CD4-positive, alpha-beta T cell treated with Interleukin-12 subunit alpha and Interleukin-12 subunit beta, for 1 hour (primary cell): ENCODE measurements at regions not wholly inside any gene's neighbourhood (a gene's known extent, or its start where the extent isn't known, plus 50 kb on each side); places are given as distances from the start of the nearest gene placed in this dataset.
"Not testable (repeated sequence)": the region's sequence is repeated elsewhere in the genome, so short reads cannot be mapped to it uniquely, and the experiment has no call there.

Experiments
- DNase-seq: peaks from one replicate; pipeline ENCODE4 v3.0.0-alpha.2; 2020

DNA sequence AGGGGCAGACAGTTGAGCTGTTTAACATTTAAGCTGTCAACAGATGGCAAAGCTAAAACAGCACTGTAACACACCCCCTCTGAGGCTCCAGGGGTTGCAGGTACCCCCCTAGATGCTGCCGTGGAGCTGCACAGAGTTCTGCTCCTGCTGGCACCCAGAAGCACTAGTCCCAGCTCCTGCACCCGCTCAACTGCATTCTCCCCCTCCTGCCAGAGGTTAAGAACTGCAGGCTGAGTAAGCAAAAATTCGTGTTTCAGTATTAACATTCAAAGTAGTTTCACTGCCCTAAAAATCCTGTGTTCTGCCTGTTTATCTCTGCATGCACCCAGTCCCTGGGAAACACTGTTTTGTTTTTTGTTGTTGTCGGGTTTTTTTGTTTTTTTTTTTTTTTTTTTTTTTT lies 790.8 kb upstream of the KCND2 start:
- no peak for DNase-seq

DNA sequence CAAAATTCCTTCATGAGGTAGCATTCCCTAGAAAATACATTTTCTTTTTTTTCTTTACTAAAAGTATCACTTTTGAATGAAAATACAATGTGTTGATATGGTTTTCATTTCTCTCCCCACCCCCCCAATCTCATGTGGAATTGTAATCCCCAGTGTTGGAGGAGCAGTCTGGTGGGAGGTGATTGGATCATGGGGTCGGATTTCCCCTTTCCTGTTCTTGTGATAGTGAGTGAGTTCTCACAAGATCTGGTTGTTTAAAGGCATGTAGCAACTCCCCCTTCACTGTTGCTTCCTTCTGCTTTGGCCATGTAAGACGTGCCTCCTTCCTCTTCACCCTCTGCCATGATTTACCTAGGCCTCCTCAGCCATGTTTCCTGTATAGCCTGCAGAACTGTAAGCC lies 790.3 kb upstream of the KCND2 start:
- DNase-seq = no peak

DNA sequence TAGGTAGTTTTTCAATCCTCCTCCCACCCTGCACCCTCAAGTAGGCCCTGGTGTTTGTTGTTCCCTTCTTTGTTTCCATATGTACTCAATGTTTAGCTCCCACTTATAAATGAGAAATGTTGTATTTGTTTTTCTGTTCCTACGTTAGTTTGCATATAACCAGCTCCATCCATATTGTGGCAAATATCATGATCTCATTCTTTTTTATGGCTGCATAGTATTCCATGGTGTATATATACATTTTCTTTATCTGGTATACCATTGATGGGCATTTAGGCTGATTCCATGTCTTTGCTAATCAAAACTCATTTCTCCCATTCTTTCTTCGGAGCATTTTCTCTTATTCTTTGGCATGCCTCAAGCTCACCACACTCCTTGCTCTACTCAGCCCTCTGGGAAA lies 789.6 kb upstream of the KCND2 start:
- no peak for DNase-seq

DNA sequence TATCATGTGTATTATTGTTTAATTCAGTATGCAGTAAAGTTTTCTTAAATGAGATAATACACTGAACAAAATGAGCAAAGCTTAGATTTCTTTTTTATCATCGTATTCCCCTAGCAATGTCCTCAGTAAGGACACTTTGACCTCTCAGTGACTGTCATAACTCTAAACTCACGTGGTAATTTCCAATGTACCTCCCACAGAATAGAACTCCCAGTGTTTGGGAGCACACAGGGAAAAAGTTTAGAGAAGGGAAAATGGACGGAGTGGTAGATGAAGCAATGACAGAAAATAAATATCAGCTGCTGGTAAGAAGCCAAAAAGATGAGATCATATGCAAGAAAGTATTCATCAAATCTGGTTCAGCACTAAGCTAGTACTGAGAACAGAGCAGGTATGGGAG lies 758.6 kb upstream of the KCND2 start:
- DNase-seq = no peak

DNA sequence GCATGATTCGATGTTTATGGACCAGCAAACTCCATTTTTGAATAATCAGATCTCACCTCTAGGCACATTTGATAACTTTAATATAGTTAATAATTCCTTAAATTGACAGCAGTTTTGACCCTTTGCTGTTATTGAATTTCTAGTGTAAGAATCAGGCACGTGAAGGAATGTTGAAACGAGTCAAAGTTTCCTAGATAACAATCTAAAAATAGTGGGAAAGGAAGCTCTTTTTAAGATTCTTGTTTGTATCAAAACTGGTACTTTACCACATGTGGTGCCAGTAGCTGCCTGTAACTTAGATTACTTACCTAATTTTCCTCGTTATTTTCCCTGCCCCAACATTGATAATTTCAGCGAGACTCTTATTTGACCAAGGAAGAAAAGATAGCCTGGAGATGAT lies 757.8 kb upstream of the KCND2 start:
- DNase-seq = no peak

DNA sequence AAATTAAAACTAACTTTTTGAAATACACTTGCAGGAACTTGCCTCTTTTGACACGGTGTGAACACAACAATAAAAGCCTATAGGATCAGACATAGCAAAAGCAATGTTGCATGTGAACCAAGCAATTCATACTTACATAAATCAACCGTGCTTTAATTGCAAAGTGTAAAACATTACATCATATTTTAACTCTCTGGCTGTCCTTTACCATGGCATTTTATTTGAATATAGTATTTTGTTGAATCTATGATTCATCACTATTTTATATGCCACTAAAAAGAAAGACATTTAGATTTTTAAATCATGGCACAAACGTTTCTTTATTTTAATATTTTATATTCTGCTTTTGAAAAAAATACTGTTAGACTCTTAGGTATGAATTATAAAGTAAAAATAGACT lies 757.0 kb upstream of the KCND2 start:
- DNase-seq = no peak

DNA sequence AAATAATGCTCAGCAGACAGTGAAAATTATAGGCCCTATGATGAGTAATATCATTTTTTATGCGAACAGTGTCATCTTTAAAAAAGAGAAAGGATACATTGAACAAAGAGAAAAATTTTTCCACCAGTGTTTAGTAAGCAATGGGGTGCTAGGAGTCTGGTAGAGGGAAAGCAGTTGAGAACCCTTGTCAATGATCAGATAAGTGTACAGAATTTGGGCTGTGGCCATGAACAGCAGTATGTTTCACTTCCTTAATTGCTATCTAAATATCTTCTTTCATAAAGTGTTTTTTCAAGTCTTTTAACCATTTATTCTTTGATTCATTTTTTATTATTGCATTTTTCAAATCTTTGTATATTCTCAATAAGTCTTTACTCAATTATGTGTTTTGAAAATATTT lies 750.7 kb upstream of the KCND2 start:
- no peak for DNase-seq

DNA sequence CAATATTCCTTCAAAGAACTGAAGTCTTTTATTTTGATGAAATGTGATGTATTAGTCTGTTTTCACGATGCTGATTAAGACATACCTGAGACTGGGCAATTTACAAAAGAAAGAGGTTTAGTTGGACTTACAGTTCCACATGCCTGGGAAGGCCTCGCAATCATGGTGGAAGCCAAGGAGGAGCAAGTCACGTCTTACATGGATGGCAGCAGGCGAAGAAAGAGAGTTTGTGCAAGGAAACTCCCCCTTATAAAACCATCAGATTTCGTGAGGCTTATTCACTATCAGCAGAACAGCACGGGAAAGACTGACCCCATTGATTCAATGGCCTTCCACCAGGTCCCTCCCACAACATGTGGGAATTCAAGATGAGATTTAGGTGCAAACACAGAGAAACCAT lies 750.3 kb upstream of the KCND2 start:
- no peak for DNase-seq

DNA sequence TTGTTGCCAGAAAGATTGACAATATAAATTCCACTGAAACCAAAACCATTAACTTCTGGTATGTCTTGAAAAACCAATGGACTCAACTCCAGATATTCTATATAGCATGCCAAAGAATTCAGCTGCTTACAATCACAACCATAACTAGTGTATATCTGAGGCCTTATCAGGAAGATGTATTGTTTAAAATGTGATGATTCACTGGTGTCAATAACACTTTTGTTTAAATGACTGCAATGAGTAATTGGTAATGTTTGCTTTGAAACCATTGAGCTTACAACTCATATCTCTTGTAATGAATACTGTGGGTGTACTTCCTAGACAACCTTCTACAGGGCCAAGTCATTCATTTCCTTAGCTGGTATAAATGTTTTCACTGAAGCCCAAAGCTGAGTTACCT lies 727.9 kb upstream of the KCND2 start:
- DNase-seq = no peak

DNA sequence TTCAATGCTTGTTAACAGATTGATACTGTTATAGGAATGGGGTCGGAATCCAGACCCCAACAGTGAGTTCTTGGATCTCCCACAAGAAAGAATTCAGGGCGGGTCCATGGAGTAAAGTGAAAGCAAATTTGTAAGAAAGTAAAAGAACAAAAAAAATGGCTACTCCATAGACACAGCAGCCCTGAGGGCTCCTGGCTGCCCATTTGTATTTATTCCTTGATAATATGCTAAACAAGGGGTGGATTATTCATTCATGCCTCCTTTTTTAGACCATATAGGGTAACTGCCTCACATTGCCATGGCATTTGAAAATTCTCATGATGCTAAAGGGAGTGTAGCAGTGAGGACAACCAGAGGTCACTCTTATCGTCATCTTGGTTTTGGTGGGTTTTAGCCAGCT lies 717.2 kb upstream of the KCND2 start:
- DNase-seq = no peak

DNA sequence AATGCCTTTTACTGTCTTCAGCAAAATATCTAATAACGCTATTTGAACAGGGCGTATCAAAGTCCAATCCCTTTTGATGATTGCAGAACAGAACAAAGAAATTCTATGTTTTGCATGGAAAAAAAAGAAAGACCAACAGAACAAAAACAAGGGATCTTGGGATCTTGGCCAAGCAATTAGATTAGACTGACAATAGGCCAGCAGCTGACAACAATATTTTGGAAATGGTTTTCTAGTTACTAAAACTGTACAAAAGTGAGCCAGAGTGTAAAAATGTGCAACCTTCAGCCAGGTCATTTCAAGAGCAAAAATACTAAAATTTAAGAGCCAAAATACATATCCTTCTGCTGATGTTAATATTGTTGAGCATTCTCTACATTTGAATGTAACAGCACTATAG lies 716.5 kb upstream of the KCND2 start:
- no peak for DNase-seq

DNA sequence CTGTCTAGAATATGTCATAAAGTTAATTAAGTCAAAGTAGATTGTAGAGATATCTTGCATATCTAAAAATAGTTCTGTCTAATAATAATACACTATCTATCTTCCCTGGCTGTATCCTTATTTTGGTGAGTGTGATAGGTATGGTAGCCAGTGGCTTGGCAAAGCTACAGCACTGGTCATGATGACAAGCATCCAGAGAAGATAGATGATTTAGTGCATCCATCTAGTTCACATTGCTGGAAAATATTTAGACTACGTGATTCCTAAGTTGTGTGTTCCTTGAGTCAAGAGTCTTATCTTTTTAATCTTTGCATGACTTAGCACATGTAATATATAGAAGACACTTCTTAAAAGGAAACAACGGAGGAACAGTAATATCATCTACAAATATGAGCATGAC lies 711.2 kb upstream of the KCND2 start:
- DNase-seq = no peak

DNA sequence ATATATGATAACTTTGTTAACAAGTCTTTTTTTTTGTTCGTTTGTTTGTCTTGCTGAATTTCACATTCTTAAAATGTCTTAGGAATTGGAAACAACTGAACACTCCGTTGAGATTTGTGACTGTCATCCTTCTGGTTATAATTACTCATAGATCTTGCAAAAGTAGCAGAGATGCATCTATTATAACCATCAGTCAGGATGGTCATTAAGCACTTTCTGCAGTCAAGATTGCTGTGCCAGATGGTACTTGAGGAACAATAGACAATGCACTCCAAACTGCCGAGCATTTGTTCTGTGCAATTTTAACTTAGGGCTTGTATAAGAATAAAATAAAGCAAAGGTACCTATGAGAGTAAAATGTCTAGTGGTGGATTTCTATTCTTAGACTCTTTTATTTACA lies 710.1 kb upstream of the KCND2 start:
- DNase-seq = no peak

DNA sequence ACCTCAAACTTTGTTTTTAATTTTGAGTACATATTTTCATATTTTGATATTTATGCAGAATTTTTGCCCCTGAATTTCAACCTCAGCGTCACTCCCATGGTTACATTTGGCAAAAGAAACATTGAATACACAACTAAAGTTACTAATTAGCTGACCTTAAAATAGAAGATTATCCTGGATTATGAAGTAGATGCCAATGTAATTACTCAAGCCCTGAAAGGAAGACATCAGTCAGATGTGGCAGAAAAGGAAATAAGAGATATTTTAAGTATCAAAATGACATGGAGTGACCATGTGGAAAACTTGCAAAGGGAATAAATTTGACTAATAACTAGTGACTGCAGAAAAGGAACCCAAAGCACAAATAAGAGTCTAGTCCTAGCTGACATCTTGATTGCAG lies 701.3 kb upstream of the KCND2 start:
- no peak for DNase-seq

DNA sequence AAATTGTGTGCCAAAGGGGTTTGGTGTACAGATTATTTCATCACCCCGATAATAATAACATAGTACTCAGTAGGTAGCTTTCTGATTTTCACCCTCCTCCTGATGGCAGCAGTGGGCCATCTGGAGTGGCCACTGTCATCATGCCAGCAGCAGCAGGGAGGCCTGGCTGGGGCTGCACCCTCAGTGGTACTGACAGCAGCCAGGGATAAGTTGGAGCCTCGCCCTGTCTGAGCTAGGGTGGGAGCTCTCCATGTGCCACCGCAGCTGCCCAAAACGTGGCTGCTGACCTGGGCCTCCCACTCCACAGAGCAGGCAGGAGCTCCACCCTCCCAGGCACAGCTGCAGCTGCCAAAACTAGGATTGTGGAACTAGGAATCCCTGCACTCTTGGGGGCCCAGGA lies 700.8 kb upstream of the KCND2 start:
- DNase-seq = no peak

DNA sequence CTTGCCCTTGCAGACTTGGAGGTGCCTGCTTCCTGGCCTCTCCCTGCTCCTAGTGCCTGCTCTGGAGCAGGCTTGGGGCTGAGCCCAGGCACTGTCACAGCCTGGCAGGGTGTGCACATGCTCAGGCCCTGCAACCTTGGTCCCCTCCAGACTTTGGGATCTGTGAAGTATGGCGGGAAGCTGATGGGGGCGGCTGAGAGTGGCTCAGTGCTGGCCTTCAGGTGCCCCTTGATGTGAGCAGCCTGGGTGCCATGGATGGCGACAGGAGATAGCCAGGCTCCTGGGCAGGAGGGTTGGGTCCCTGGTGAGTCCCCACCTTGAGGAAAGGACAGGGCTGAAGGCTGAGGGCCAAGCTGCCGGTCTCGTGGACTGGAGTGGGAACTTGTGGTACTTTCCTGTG lies 700.4 kb upstream of the KCND2 start:
- no peak for DNase-seq

DNA sequence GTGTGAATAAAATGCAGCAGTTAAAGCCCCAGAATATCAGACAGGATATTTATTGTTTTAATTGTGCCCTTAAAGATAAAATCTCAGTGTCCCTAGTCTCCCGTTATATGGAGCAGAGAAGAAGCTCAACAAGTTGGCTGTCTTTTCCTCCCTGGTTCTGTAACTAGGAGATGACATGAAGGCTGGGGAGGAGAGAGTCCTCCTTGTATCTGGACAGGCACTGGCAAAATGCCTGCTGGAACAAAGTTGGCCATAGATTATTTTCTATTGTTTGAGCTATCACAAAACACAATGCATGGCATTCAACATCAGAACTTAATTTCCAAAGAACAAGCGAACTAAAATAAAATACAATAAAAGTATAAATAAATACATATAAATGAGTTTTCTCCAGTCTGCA lies 694.9 kb upstream of the KCND2 start:
- DNase-seq = no peak

DNA sequence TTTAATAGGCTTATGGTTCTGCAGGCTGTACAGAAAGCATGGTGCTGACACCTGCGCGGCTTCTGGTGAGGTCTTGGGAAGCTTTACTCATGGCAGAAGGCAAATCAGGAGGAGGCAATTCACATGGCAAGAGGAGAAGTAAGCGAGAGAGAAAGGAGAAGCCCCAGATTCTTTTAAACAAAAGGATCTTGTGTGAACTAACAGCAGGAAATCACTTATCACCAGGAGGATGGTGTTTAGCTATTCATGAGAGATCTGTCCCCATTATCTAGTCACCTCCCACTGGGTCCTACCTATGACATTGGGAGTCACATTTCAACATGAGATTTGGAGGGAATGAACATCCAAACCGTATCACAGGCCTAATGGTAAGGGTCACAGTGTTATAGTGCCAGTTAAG lies 678.0 kb upstream of the KCND2 start:
- no peak for DNase-seq

DNA sequence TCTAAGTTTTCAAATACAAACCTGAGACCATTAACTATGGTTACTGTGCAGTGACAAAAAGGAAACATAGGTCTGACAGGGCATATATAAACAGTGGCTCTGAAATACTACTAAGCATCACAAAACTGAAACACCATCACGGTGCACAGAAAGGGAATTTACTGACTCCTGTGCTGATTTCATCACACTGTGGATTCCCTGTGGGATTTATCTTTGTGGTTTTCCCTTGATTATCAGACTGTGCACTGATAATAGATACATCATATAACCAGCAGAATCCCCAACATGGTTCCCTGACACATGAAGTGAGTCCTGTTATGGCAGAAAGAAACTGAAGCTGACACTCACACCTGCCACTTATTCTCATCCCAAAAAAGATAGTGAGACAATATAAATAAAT lies 676.3 kb upstream of the KCND2 start:
- no peak for DNase-seq

DNA sequence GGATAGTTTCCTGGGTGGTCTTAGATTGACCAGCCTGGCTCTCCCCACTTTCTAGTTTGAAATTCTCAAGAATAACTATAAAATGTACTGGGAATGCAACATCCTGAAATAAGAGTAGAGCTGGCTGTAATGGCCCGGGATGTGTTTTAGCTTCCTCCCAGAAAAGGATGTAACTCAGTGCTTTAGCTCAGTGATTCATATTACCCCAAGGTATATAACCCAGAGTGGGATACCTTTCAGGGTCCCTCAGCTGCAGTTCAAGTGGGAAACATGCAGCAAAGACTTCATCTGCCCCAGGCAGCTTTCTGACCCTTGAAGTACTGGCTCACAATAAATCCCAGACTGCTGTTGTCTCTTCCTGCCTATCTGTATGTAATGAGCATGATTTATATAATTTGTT lies 666.7 kb upstream of the KCND2 start:
- no peak for DNase-seq

DNA sequence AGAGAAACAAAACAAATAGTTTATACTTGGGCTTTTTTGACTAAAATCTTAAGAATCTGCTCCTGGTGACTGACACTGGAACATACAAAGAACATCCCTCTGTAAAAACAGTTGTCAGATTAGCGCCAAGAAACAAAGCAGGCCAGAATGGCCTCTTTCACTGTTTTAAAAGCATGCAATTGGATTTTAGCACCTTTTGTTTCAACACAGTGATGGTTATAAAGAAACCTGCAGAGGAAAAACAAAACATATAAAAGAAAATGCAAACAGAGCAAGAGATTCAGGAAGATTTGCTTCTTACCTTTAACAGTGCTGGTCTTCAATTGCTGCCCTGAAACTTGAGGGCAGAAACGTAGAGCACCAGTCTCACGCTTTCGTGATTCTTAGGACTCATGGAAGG lies 652.2 kb upstream of the KCND2 start:
- no peak for DNase-seq

DNA sequence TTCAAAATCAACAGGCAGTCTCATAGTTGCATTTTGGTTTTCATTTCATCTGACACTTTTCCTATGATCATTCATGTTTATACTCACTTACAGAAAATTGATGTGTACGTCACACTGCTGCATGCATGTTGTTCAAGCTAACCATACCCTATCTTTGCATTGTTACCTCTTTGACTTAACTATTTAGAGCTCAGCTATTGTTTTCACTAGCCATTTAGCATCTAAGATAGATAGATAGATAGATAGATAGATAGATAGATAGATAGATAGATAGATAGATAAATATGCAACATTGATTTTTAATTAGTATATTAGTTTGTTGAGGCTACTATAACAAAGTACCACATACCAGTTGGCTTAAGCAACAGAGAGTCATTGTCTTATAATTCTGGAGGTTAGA lies 649.5 kb upstream of the KCND2 start:
- no peak for DNase-seq

DNA sequence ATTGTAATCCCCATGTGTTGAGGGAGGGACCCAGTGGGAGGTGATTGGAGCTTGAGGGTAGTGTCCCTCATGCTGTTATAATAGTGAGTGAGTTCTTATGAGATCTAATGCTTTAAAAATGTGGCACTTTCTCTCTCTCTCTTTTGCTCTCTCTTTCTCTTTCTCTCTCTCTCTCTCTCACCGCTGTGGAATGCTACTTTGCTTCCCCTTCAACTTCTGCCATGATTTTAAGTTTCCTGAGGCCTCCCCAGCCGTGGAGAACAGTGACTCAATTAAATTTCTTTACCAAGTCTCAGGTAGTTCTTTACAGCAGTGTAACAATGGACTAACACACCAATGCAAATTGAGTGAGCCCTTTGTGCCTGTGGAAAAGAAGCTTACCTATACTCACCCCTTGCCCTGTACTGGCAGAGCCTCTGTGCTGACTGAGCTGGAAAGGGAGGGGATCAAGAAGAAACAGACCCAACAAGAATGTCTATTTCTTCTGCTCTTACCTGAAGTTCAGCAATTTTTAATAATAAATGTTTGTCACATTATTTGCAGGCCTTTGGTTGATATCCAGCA lies 642.5 kb upstream of the KCND2 start:
- no peak for DNase-seq

DNA sequence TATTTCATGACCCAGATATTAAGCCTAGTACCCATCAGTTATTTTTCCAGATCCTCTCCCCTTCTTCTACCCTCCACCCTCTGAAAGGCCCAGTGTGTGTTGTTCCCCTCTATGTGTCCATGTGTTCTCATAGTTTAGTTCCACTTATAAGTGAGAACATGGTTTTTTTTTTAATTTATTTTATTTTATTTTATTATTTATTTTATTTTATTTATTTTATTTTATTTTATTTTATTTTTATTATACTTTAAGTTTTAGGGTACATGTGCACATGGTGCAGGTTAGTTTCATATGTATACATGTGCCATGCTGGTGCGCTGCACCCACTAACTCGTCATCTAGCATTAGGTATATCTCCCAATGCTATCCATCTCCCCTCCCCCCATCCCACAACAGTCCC lies 639.2 kb upstream of the KCND2 start:
- DNase-seq = not testable (repeated sequence)

DNA sequence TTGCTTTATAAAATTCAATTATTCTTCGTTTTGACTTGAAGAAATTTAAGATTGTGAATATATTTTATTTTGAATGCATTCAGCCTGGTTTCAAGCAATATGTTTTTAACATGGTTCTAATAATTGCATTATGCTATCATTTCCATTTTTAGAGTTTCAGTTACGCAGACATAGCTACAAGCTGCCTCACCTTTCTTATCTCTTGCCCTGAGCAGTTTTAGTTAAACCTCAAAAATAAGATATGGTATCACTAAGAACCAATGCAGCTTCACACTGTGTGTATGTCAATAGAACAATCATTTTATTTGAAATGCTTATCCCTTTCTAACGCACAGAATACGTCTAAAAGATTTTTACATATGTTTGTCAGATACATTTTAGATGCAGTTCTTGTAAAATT lies 632.6 kb upstream of the KCND2 start:
- DNase-seq = no peak

DNA sequence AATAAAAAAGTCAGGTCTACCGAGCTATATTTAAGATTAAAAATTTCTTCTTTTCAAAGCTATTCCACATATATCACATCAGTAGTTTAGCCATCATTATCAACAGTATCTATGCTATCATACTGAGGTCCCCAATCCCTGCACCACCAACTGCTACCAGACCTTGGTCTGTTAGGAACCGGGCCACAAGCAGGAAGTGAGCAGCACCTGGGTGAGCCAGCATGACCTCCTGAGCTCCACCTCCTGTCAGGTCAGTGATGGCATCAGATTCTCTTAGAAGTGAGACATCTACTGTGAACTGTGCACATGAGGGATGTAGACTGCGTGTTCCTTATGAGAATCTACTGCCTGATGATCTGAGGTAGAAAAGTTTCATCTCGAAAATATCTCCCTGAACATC lies 632.1 kb upstream of the KCND2 start:
- no peak for DNase-seq
